Activated CD8-positive, alpha-beta T cell treated with anti-CD3 and anti-CD28 coated beads for 36 hours (primary cell): ENCODE measurements at regions not wholly inside any gene's neighbourhood (a gene's known extent, or its start where the extent isn't known, plus 50 kb on each side); places are given as distances from the start of the nearest gene placed in this dataset.

Experiments used
- ATAC-seq: fragments of 200-7000 bp; cut with Tn5 transposase; one replicate; pipeline ENCODE4 v1.10.0; 2021; ENCODE audit warnings: mild to moderate bottlenecking, moderate library complexity
- CTCF ChIA-PET: fragments of 350-600 bp; sonication (Branson Sonifier 250); formaldehyde crosslinking; loops from one replicate; lab custom pipeline; 2021; ENCODE audit warnings: antibody characterized with exemption; lab: Charles Lee
- POLR2A ChIA-PET: fragments of 350-600 bp; sonication (Branson Sonifier 250); formaldehyde crosslinking; loops from one replicate; lab custom pipeline; 2021; ENCODE audit warnings: antibody characterized with exemption; lab: Charles Lee
- DNase-seq: peaks from one replicate; pipeline ENCODE4 v3.0.0-alpha.2; 2020
- H3K27ac Mint-ChIP-seq: one replicate; pipeline ENCODE4 v1.8.0; 2021; ENCODE audit warnings: mild to moderate bottlenecking, mixed read lengths
- H3K27me3 Mint-ChIP-seq: one replicate; pipeline ENCODE4 v1.8.0; 2021; ENCODE audit warnings: mixed read lengths
- H3K36me3 Mint-ChIP-seq: one replicate; pipeline ENCODE4 v1.8.0; 2021; ENCODE audit warnings: low read depth, mixed read lengths
- H3K4me1 Mint-ChIP-seq: one replicate; pipeline ENCODE4 v1.8.0; 2021; ENCODE audit warnings: low read depth, mixed read lengths
- H3K4me3 Mint-ChIP-seq: one replicate; pipeline ENCODE4 v1.8.0; 2021; ENCODE audit warnings: mild to moderate bottlenecking, moderate library complexity, mixed read lengths
- H3K9me3 Mint-ChIP-seq: one replicate; pipeline ENCODE4 v1.8.0; 2021; ENCODE audit warnings: mixed read lengths
- CTCF ChIP-seq: fragments of 200-600 bp; IDR thresholded peaks from one replicate; pipeline ENCODE4 v1.8.0; 2022; ENCODE audit warnings: antibody characterized with exemption, mild to moderate bottlenecking
- intact Hi-C: fragments of 100-400 bp; cut with micrococcal nuclease; formaldehyde crosslinking; loops from one replicate; pipeline ENCODE4 v1.10.0; 2022

GRCh38 chr1:191528275-191528674, 630.0 kb upstream of the RGS18 start:
- Mint-ChIP-seq H3K4me3 (no peak overlapping the region), H3K27me3 (no peaks in the 10 kb centered on the region), H3K9me3 (peaks cover 8% of the 10 kb centered on the region), H3K36me3 (no peaks in the 10 kb centered on the region), H3K4me1 (no peaks in the 10 kb centered on the region), H3K27ac (no peak overlapping the region)
- ChIA-PET POLR2A (no interaction called here), CTCF (no interaction called here)
- DNase-seq (no peak), ATAC-seq (no peak)
- no peak for TF ChIP-seq CTCF
- intact Hi-C loops, result no loop called here

GRCh38 chr1:191530928-191531327, 627.3 kb upstream of the RGS18 start:
- POLR2A ChIA-PET, result no interaction called here
- ATAC-seq, result no peak
- DNase-seq, result no peak
- H3K4me1 Mint-ChIP-seq, result no peaks in the 10 kb centered on the region
- peaks cover 9% of the 10 kb centered on the region for H3K9me3 Mint-ChIP-seq
- CTCF ChIA-PET, result no interaction called here
- no peak overlapping the region for H3K27ac Mint-ChIP-seq
- no peaks in the 10 kb centered on the region for H3K36me3 Mint-ChIP-seq
- no peak overlapping the region for H3K4me3 Mint-ChIP-seq
- intact Hi-C loops, result no loop called here
- no peaks in the 10 kb centered on the region for H3K27me3 Mint-ChIP-seq
- TF ChIP-seq CTCF, result no peak

- ATAC-seq, result no peak
- no peak for DNase-seq
- Mint-ChIP-seq H3K36me3 (no peaks in the 10 kb centered on the region), H3K9me3 (peaks cover 13% of the 10 kb centered on the region), H3K4me1 (no peaks in the 10 kb centered on the region), H3K4me3 (no peak overlapping the region), H3K27ac (no peak overlapping the region), H3K27me3 (no peaks in the 10 kb centered on the region)
- ChIA-PET POLR2A (no interaction called here), CTCF (no interaction called here)
- intact Hi-C loops, result no loop called here
- no peak for TF ChIP-seq CTCF
Observed at GRCh38 chr1:191533254-191533653, 625.0 kb upstream of the RGS18 start.

GRCh38 chr1:191536791-191537429, 621.4 kb upstream of the RGS18 start:
- peaks cover 13% of the 10 kb centered on the region for H3K9me3 Mint-ChIP-seq
- ChIA-PET CTCF (no interaction called here), POLR2A (no interaction called here)

GRCh38 chr1:191541758-191542157, 616.5 kb upstream of the RGS18 start:
- CTCF ChIA-PET, result no interaction called here
- peaks cover 13% of the 10 kb centered on the region for H3K9me3 Mint-ChIP-seq
- intact Hi-C loops, result no loop called here
- no peak overlapping the region for H3K27ac Mint-ChIP-seq
- TF ChIP-seq CTCF, result no peak
- ATAC-seq (no peak), DNase-seq (no peak)
- no peak overlapping the region for H3K4me3 Mint-ChIP-seq
- POLR2A ChIA-PET, result no interaction called here
- H3K36me3 Mint-ChIP-seq, result no peaks in the 10 kb centered on the region
- H3K4me1 Mint-ChIP-seq, result no peaks in the 10 kb centered on the region
- no peaks in the 10 kb centered on the region for H3K27me3 Mint-ChIP-seq

More at GRCh38 chr1:191536791-191537429, 621.4 kb upstream of the RGS18 start:
- ATAC-seq (no peak), DNase-seq (no peak)
- H3K4me3 Mint-ChIP-seq, result no peak overlapping the region
- H3K36me3 Mint-ChIP-seq, result no peaks in the 10 kb centered on the region
- intact Hi-C loops, result no loop called here
- H3K4me1 Mint-ChIP-seq, result no peaks in the 10 kb centered on the region
- TF ChIP-seq CTCF, result no peak
- no peaks in the 10 kb centered on the region for H3K27me3 Mint-ChIP-seq
- H3K27ac Mint-ChIP-seq, result no peak overlapping the region
